ENCODE measurements at regions not wholly inside any gene's neighbourhood (a gene's known extent, or its start where the extent isn't known, plus 50 kb on each side); places are given as distances from the start of the nearest gene placed in this dataset.
"Not testable (repeated sequence)": the region's sequence is repeated elsewhere in the genome, so short reads cannot be mapped to it uniquely, and the experiment has no call there.

- DNase-seq, result no peak
Observed at GRCh38 chr2:147603447-147603846, 241.4 kb upstream of the ACVR2A start.

DNA sequence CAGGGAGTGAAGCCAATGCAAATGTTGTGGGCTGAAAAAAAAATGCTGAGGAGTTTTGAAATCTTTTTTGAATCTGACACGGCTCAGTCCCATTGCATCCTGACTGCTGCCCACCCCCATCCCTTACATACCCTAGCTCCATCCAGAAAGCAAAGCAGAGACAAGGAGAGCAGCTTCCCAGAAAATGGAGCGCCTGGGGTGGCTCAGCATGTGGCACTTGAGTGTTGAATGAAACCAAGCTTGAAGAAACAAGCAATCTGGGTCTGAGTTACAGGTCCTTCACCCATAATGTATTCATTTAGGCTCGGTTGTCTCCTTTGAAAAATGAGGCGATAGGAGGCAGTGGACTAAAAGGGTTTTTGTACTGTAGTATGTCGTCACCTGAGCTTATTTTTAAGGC, 244.2 kb upstream of the ACVR2A start:
- no peak for DNase-seq

GRCh38 chr2:147600223-147600622, 244.6 kb upstream of the ACVR2A start:
- DNase-seq, result no peak

DNA sequence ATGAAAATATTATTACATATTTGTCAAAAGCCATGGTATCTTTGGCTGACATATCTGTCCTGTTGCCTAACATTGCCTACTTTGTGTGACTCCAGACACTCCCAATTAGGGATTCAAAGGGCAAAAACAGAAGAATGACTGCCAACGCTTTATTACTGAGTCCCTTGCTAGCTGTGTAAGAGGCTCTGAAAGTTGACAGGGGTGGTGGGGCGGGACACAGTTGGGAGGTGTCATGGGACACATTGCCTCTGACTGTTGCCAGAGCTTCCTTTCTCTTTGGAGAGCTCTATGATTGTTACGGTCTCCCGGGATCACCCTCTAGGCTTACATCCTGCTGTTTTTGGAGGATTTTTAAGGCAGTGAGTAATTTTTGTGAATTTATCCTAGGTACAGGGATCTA, 249.6 kb upstream of the ACVR2A start:
- DNase-seq, result no peak

- no peak for DNase-seq
Observed at GRCh38 chr2:147594038-147594437, 250.8 kb upstream of the ACVR2A start.

- not testable (repeated sequence) for DNase-seq
Observed at GRCh38 chr2:147592784-147593183, 252.0 kb upstream of the ACVR2A start.

DNA sequence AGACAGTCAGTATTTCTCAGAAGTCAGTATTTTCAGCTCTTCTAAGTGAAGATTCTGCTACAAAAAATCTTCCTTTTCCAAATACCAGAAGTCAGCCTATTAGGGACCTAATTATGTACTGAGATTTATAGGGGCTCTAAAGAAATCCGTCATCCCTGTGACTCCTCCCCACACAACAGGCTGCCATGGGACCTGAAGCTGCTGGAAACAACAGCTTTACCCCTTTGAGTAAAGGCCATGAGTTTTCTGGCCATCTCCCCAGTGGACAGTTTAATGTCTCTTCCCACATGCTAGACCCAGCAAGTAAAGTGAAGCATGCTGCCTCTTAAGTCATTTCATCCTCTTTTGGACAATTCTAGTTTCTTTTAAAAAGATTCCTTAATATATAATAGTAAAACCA, 255.7 kb upstream of the ACVR2A start:
- no peak for DNase-seq

DNA sequence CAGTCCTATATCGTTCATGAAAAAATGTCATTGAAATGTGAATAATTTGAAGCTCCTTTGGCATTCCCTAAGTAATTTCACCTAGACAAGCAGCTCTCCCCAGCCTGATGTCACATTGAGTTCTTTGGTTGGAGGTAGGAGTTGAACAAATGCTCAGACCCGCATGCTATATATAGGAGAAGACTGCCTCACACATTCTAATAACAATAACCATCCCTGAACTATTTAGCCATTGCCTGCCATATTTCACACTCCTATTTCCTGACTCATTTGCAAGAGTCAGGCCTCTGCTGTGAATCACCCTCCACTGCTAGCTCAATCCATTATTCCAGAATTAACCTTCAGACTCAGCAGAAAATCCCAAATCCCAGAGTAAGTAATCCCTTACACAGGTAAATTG, 256.6 kb upstream of the ACVR2A start:
- DNase-seq, result no peak

- DNase-seq, result no peak
Observed at GRCh38 chr2:147578529-147578928, 266.3 kb upstream of the ACVR2A start.

- no peak for DNase-seq
Observed at GRCh38 chr2:147577998-147578380, 266.8 kb upstream of the ACVR2A start.

DNA sequence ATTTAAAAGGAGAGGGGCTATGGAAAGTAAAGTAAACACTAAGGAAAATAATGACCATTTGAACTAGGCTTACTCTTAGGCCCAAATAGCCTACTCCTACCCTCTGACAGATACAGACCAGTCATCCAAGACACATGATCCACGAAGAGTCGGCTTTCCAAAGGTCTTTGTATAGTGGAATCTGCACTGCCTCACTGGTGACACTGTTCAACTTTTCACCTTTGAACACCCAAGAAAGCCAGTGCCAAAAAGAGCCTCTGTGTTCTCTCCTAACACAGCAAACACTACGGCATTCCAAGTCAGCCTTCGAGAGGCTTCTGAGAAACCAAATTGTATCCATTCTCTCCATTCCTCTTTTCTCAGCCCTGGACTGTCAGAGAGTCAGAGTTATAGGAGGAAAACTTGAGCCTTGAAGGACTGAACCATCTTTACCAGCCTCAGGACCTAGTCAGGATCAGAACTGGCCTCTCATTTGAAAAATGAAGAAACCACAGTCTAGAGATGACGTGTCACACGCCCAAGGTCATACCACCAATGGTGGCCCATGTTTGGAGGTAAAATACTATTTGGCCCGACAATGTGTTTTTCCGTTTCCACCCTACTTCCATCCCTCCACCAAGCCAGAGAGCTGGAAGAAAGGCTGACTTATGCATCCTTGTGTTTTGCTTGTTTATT, 267.4 kb upstream of the ACVR2A start:
- DNase-seq, result no peak

- DNase-seq, result no peak
Observed at GRCh38 chr2:147575106-147575505, 269.7 kb upstream of the ACVR2A start.

DNA sequence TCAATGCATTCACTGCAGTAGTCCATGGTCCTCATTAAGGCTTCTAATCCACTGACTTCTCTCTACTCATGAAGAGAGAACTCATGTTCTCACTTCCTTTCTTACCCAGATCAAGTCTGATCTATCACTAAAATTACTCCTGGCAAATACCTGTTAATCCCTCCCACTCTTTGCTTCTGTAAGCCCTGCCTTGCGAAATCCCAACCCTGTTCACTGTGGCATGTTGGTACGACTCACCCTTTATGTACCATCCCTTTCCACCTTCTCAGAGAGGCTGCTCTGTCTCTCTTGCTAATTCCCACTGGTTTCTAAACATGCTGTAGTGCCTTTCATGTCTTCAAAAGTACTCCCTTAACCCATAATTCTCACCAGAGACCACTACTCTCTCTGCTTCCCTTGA, 272.2 kb upstream of the ACVR2A start:
- DNase-seq, result no peak

DNA sequence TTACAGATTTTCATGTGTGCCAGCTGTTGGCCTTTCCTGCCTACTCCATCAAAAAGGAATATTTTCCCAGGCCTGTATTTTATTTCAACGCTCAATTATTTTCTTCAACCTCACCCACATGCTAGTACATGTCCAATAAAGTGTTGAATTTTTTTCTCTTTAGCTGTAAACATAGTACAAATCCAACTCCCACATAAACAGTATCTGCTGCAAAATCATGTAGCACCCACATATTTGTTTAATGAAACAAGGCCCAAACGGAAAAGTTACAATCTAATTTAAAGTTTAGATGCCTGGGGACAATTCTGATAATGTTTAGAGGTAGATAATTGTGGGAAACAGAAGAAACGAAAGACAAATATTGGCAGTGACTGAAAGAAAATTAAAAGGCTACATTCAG, 275.4 kb upstream of the ACVR2A start:
- DNase-seq, result no peak

DNA sequence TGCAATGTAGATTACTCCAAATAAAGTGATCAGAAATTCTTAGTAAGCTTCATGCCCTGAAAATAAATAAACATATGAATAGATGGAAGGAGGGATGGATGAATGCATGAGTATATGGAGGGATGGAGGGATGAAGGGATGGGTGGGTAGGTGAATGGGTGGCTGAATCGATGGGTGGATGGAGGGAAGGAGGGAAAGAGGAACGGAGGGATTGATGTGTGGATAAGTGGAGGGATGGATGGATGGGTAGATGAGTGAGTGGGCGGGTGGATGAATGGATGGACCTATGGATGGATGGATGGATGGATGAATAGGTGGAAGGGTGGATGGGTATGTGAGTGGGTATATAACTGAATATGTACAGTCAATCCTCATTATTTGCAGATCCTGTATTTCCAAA, 276.7 kb upstream of the ACVR2A start:
- DNase-seq, result no peak

GRCh38 chr2:147567136-147567535, 277.7 kb upstream of the ACVR2A start:
- DNase-seq, result no peak

GRCh38 chr2:147560810-147561535, 283.9 kb upstream of the ACVR2A start:
- peak; percentile 88 to 98 for DNase-seq

DNA sequence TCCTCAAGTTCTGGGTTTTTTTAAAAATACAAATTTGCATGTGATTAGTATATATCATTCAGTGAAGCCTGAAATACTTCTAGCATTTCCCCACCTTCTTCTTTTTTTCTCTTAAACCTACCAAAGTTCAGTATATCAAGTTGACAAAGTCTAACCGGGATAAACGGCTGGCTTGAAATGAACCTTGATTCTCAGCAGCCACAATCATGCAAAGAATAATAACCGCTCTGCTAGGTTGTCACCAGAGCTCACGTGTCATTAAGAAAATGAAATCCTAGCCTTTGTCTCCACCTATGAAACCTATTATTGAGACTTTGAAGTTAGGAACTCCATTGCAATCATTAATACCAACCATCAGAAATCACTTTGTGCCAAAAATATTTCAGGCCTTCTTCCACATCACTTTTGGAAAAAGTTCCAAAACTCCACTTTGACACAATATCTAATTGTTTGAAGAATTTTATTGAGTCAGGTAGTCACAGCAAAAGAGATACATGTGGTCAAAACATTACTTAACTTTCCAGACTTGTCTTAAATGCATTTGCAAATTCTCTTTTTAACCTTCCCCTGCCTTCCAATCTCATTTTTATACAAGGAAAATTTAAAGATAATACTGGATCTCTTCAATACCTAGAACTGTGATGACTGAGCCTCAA, 285.6 kb upstream of the ACVR2A start:
- peak; percentile 31 to 58 for DNase-seq

GRCh38 chr2:147558620-147559019, 286.2 kb upstream of the ACVR2A start:
- DNase-seq, result peak in 1 of 2 donors; percentile 6

GRCh38 chr2:147554521-147555107, 290.2 kb upstream of the ACVR2A start:
- no peak for DNase-seq

DNA sequence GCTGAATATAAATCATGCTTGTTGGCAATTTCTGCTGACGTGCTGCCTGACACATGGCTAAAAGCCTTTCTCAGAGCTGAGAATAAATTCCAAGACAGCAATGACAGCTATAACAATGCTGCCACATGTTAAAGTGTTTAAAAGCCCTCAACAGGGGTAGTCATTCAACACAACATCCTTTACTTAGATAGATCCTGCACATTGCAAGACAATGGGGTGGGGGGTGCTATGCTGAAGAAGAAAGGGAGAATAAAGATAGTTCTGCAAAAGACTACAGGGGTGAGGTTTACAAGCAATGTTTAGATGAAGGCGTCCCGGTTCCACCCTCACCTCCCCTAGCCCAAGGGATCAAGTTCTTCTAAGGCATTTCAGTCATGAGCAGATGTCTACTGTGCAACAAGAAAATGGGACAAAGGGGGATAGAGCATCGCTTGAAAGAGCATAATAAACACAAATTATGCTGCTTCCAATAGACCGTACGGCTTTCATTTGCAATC, 291.0 kb upstream of the ACVR2A start:
- no peak for DNase-seq

GRCh38 chr2:147550995-147551731, 293.7 kb upstream of the ACVR2A start:
- DNase-seq, result no peak

DNA sequence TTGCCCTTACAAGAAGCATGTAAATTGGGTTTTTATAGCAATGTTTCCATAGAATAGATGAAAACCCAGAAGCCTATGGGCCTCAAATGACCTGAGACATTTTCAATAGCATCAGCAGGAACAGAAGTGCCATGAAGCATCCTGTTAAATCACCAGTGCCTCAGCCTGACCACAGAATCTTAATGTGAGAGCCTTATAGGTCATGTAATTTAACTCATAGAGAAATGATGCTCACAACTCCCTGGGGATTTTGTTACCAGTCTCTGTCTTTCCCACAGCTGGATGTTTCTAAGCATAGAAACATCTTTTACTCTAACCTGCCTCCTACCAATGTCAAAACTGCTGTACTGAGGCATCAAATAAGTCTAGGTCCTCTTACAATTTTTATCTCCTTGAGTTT, 295.8 kb upstream of the ACVR2A start:
- DNase-seq, result no peak
